ENCODE measurements at regions not wholly inside any gene's neighbourhood (a gene's known extent, or its start where the extent isn't known, plus 50 kb on each side); places are given as distances from the start of the nearest gene placed in this dataset.

GRCh38 chr13:21871919-21872318 lies 201.0 kb downstream of the FGF9 start:
- Histone ChIP-seq H2BK20ac (ENCODE audit: low read depth, low read length, poor library complexity, severe bottlenecking) (no peak overlapping the region), H4K91ac (ENCODE audit: insufficient read length, low read depth, low read length) (no peak overlapping the region), H4K5ac (ENCODE audit: insufficient read length, low read depth, low read length) (no peak overlapping the region), H2BK15ac (ENCODE audit: low read depth, low read length) (no peak overlapping the region), H3K4ac (ENCODE audit: low read depth, low read length) (no peak overlapping the region), H2AK5ac (ENCODE audit: insufficient read length, low read length) (no peak overlapping the region), H3K23ac (ENCODE audit: insufficient read length, low read depth, low read length) (no peak overlapping the region), H3K9me3 (ENCODE audit: control insufficient read depth, low read depth, low read length) (no peaks in the 10 kb centered on the region), H3T11ph (ENCODE audit: low read length) (no peak overlapping the region), H3K4me2 (ENCODE audit: insufficient read depth, insufficient read length, low read length) (no peak overlapping the region), H2BK12ac (ENCODE audit: insufficient read length, low read depth, low read length) (no peak overlapping the region), H3K14ac (ENCODE audit: insufficient read depth, low read length) (no peak overlapping the region), H2BK5ac (ENCODE audit: insufficient read length, low read length) (no peak overlapping the region), H4K8ac (replicated peaks; ENCODE audit: insufficient read length, low read depth, low read length) (no peak overlapping the region), H4K20me1 (ENCODE audit: control insufficient read depth, insufficient read depth, insufficient read length) (no peaks in the 10 kb centered on the region), H3K27me3 (ENCODE audit: insufficient read depth, low read length) (no peaks in the 10 kb centered on the region), H3K4me1 (ENCODE audit: insufficient read depth, low read length) (no peaks in the 10 kb centered on the region), H3K9ac (ENCODE audit: extremely low read depth, insufficient read length, low read length) (no peak overlapping the region), H3K56ac (ENCODE audit: insufficient read length, low read depth, low read length) (no peak overlapping the region), H3K27ac (ENCODE audit: insufficient read length, low read depth, low read length) (no peak overlapping the region), H3K23me2 (ENCODE audit: insufficient read length, low read depth, low read length, poor library complexity, severe bottlenecking) (no peaks in the 10 kb centered on the region), H3K79me1 (ENCODE audit: insufficient read depth, low read depth, low read length, poor library complexity, severe bottlenecking) (no peaks in the 10 kb centered on the region), H3K18ac (ENCODE audit: insufficient read length, low read depth, low read length) (no peak overlapping the region), H2BK120ac (ENCODE audit: low read depth, low read length, poor library complexity, severe bottlenecking) (no peak overlapping the region), H2AFZ (ENCODE audit: low read length) (no peak overlapping the region), H3K79me2 (ENCODE audit: insufficient read depth, low read length) (no peaks in the 10 kb centered on the region)
- H3K27me3 Mint-ChIP-seq (ENCODE audit: low read depth), result no peaks in the 10 kb centered on the region; the same call in 1 of the 2 replicates
- no peak overlapping the region; a peak in 1 of 7 replicates for H3K27ac Mint-ChIP-seq
- no peaks in the 10 kb centered on the region for H3K9me3 Mint-ChIP-seq
- H3K4me3 Mint-ChIP-seq, result no peak overlapping the region
- TF ChIP-seq CTCF (conservative IDR thresholded peaks at IDR 0.05), result no peak
- no CpG with 5 or more reads among the region's 5 CpGs for WGBS (ENCODE audit: extremely low coverage, insufficient read length, low lambda C conversion rate)
- DNase-seq, result no peak
- H3K4me1 Mint-ChIP-seq, result peaks cover 0 to 4% of the 10 kb centered on the region in 2 experiments; a peak in 1 of 4 replicates
- H3K36me3 Mint-ChIP-seq (ENCODE audit: insufficient read depth in 1 of 3, low read depth in 3 of 3), result no peaks in the 10 kb centered on the region
